Panc1 (cell line): ENCODE measurements at regions not wholly inside any gene's neighbourhood (a gene's known extent, or its start where the extent isn't known, plus 50 kb on each side); places are given as distances from the start of the nearest gene placed in this dataset.
"Not testable (repeated sequence)": the region's sequence is repeated elsewhere in the genome, so short reads cannot be mapped to it uniquely, and the experiment has no call there.

ENCODE experiments used
- ATAC-seq: fragments of 200-7000 bp; cut with Tn5 transposase; 2 replicates; pipeline ENCODE4 v1.9.1; 2020; ENCODE audit warnings: mild to moderate bottlenecking, moderate library complexity
- BruUV-seq: library from RNA; stranded (reverse); fragments of 400-500 nt; replicated peaks from 2 replicates; lab custom pipeline; 2021; lab: Mats Ljungman, UMichigan
- CTCF ChIA-PET: fragments of 300-600 bp; sonication (Branson Sonifier 250); formaldehyde crosslinking; loops from one replicate; lab custom pipeline; 2022; ENCODE audit warnings: antibody characterized with exemption; lab: Charles Lee
- POLR2A ChIA-PET: fragments of 300-600 bp; sonication (Branson Sonifier 250); formaldehyde crosslinking; loops from one replicate; lab custom pipeline; 2022; ENCODE audit warnings: antibody characterized with exemption; lab: Charles Lee
- DNase-seq: peaks from one replicate; pipeline ENCODE4 v3.0.0-alpha.2; 2010; ENCODE audit warnings: low read depth, low spot score
- H3K27ac ChIP-seq: 2 replicates; pipeline ENCODE4 v1.5.1; 2011; ENCODE audit warnings: mild to moderate bottlenecking, low read length, inconsistent platforms
- H3K27me3 ChIP-seq: fragments of 200-500 bp; sonication (Bioruptor generic); 2 replicates; pipeline ENCODE4 v1.6.0; 2014; ENCODE audit warnings: low read length, inconsistent platforms; ENCODE audit not compliant: control insufficient read depth, insufficient read depth
- H3K36me3 ChIP-seq: fragments of 200-500 bp; sonication (Bioruptor generic); 2 replicates; pipeline ENCODE4 v1.5.1; 2014; ENCODE audit warnings: inconsistent platforms, mild to moderate bottlenecking, low read length, moderate library complexity; ENCODE audit not compliant: control insufficient read depth, insufficient read depth
- H3K4me1 ChIP-seq: 2 replicates; pipeline ENCODE4 v1.5.1; 2011; ENCODE audit warnings: inconsistent platforms, mild to moderate bottlenecking, low read length, moderate library complexity; ENCODE audit not compliant: control insufficient read depth, insufficient read depth
- H3K4me3 ChIP-seq, 2 experiments: 2 replicates each; pipeline ENCODE4 v1.5.1; 2011 to 2012; ENCODE audit warnings: low read depth in 2 of 2, low read length in 2 of 2, mild to moderate bottlenecking in 2 of 2, inconsistent platforms in 1 of 2, moderate library complexity in 1 of 2
- H3K9me3 ChIP-seq: fragments of 200-500 bp; sonication (Bioruptor generic); 2 replicates; pipeline ENCODE4 v1.5.1; 2014; ENCODE audit warnings: low read depth, mild to moderate bottlenecking, inconsistent platforms, low read length, moderate library complexity; ENCODE audit not compliant: control insufficient read depth, insufficient read depth
- CTCF ChIP-seq: fragments of 450-650 bp; IDR thresholded peaks from 2 replicates; pipeline ENCODE4 v1.5.1; 2017; ENCODE audit warnings: mild to moderate bottlenecking
- POLR2AphosphoS5 ChIP-seq: IDR thresholded peaks from 2 replicates; pipeline ENCODE4 v1.6.1; 2012; ENCODE audit warnings: mild to moderate bottlenecking, low read depth, low read length, moderate library complexity
- SIN3A ChIP-seq: IDR thresholded peaks from 2 replicates; pipeline ENCODE4 v1.6.1; 2012; ENCODE audit warnings: low read depth, mild to moderate bottlenecking, low read length, moderate library complexity, borderline replicate concordance; ENCODE audit not compliant: insufficient read depth
- TCF7L2 ChIP-seq: IDR thresholded peaks from 2 replicates; pipeline ENCODE4 v1.6.1; 2011; ENCODE audit warnings: mild to moderate bottlenecking, low read depth, low read length, inconsistent platforms
- in situ Hi-C: cut with HindIII; loops from 2 replicates; pipeline ENCODE4 v1.10.0; 2016; ENCODE audit warnings: low sequenced_read_pairs, low pct_unique_long_range_greater_than_20kb
- intact Hi-C: fragments of 100-400 bp; cut with micrococcal nuclease; formaldehyde crosslinking; loops from one replicate; pipeline ENCODE4 v1.10.0; 2022; ENCODE audit not compliant: unreplicated experiment
- TF ChIP-seq, protein P1 (sequence below), 2 experiments: IDR thresholded peaks; 2 replicates each; pipeline ENCODE4 v1.6.1; 2011 to 2012; ENCODE audit warnings: low read depth in 2 of 2, control low read depth in 1 of 2, low read length in 1 of 2, mild to moderate bottlenecking in 1 of 2, moderate library complexity in 1 of 2; ENCODE audit not compliant: insufficient read depth in 1 of 2

DNA sequence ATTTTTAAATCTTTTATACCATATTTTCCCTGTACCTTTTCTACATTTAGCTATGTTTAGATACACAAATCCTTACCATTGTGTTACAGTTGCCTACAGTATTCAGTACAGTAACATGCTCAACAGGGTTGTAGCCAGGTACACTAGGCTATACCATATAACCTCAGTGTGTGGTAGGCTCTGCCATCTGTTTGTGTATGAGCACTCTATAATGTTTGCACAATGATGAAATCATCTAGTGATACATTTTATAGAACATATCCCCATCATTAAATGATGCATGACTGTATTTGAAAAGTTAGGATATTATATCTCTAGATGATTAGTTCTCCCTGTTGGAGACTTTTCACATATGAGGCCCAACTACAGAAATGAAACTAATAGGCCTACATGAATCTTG, 188.6 kb downstream of the STK31 start:
- Histone ChIP-seq H3K36me3 (no peaks in the 10 kb centered on the region), H3K27me3 (no peaks in the 10 kb centered on the region), H3K4me3 (no peak overlapping the region), H3K4me1 (no peaks in the 10 kb centered on the region), H3K9me3 (no peaks in the 10 kb centered on the region), H3K27ac (no peak overlapping the region)
- POLR2A ChIA-PET, result interaction anchor here (0.6 kb wide), 1 partner anchor 240 kb away, joined by 7 read pairs; no protein-coding TSS in a partner anchor
- DNase-seq, result no peak
- no TSS peak for BruUV-seq
- CTCF ChIA-PET, result interaction anchor here (0.6 to 0.7 kb wide), 2 partner anchors 149 to 982 kb away, joined by 3 to 8 read pairs; no protein-coding TSS in a partner anchor
- in situ Hi-C loops, result no loop called here
- TF ChIP-seq, protein P1, sequence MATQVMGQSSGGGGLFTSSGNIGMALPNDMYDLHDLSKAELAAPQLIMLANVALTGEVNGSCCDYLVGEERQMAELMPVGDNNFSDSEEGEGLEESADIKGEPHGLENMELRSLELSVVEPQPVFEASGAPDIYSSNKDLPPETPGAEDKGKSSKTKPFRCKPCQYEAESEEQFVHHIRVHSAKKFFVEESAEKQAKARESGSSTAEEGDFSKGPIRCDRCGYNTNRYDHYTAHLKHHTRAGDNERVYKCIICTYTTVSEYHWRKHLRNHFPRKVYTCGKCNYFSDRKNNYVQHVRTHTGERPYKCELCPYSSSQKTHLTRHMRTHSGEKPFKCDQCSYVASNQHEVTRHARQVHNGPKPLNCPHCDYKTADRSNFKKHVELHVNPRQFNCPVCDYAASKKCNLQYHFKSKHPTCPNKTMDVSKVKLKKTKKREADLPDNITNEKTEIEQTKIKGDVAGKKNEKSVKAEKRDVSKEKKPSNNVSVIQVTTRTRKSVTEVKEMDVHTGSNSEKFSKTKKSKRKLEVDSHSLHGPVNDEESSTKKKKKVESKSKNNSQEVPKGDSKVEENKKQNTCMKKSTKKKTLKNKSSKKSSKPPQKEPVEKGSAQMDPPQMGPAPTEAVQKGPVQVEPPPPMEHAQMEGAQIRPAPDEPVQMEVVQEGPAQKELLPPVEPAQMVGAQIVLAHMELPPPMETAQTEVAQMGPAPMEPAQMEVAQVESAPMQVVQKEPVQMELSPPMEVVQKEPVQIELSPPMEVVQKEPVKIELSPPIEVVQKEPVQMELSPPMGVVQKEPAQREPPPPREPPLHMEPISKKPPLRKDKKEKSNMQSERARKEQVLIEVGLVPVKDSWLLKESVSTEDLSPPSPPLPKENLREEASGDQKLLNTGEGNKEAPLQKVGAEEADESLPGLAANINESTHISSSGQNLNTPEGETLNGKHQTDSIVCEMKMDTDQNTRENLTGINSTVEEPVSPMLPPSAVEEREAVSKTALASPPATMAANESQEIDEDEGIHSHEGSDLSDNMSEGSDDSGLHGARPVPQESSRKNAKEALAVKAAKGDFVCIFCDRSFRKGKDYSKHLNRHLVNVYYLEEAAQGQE (IDR thresholded peaks at IDR 0.05; ENCODE audit: insufficient read depth in 1 of 2, low read depth in 2 of 2, low read length in 1 of 2), result no peak
- no peak for TF ChIP-seq SIN3A
- no peak for TF ChIP-seq POLR2AphosphoS5
- TF ChIP-seq TCF7L2, result no peak
- TF ChIP-seq CTCF, result no peak
- ATAC-seq, result no peak
- intact Hi-C loops, result no loop called here

GRCh38 chr7:23904901-23905300, 194.9 kb downstream of the STK31 start:
- DNase-seq, H3K27ac ChIP-seq, in situ Hi-C loops, H3K27me3 ChIP-seq, H3K9me3 ChIP-seq, intact Hi-C loops, H3K4me1 ChIP-seq, ATAC-seq, POLR2A ChIA-PET, BruUV-seq, H3K36me3 ChIP-seq, H3K4me3 ChIP-seq, CTCF ChIA-PET: not testable (repeated sequence)

GRCh38 chr7:23907012-23907411, 197.0 kb downstream of the STK31 start:
- H3K27ac ChIP-seq, result no peak overlapping the region
- no TSS peak for BruUV-seq
- POLR2A ChIA-PET, result no interaction called here
- no peaks in the 10 kb centered on the region for H3K27me3 ChIP-seq
- CTCF ChIA-PET, result no interaction called here
- ATAC-seq (peak; percentile 42; the same call in 1 of the 2 replicates), DNase-seq (no peak)
- H3K9me3 ChIP-seq, result no peaks in the 10 kb centered on the region
- no peak overlapping the region for H3K4me3 ChIP-seq
- intact Hi-C loops, result no loop called here
- in situ Hi-C loops, result no loop called here
- H3K36me3 ChIP-seq, result no peaks in the 10 kb centered on the region
- H3K4me1 ChIP-seq, result no peaks in the 10 kb centered on the region
- no peak for TF ChIP-seq CTCF
- no peak for TF ChIP-seq TCF7L2
- TF ChIP-seq, protein P1 (IDR thresholded peaks at IDR 0.05; ENCODE audit: insufficient read depth in 1 of 2, low read depth in 2 of 2, low read length in 1 of 2), result no peak
- no peak for TF ChIP-seq POLR2AphosphoS5
- TF ChIP-seq SIN3A, result no peak
